Thyroid gland (tissue), 4 donors: ENCODE measurements at regions not wholly inside any gene's neighbourhood (a gene's known extent, or its start where the extent isn't known, plus 50 kb on each side); places are given as distances from the start of the nearest gene placed in this dataset.

Experiments used
- DNase-seq, 2 donors: peaks; one replicate each; pipeline ENCODE4 v3.0.0-alpha.2; 2019
- H3K27ac ChIP-seq, 3 donors: fragments of 200-600 bp; sonication (generic); 1 replicate in 2 of 3; 2 replicates in 1 of 3; pipeline ENCODE4 v1.5.1; 2016 to 2019; ENCODE audit warnings: mild to moderate bottlenecking in 1 of 3, moderate library complexity in 1 of 3
- H3K27me3 ChIP-seq: fragments of 200-600 bp; sonication (generic); one replicate; pipeline ENCODE4 v1.5.1; 2019
- H3K36me3 ChIP-seq, 2 donors: fragments of 200-600 bp; sonication (generic); one replicate each; pipeline ENCODE4 v1.5.1; 2016 to 2019
- H3K4me1 ChIP-seq, 2 donors: fragments of 200-600 bp; sonication (generic); one replicate each; pipeline ENCODE4 v1.5.1; 2017 to 2019
- H3K4me3 ChIP-seq, 3 donors: fragments of 200-600 bp; sonication (generic); replicated peaks in 1 of 3; 1 replicate in 2 of 3; 2 replicates in 1 of 3; pipeline ENCODE4 v1.5.1; 2016; ENCODE audit warnings: mild to moderate bottlenecking in 1 of 3
- H3K9me3 ChIP-seq: fragments of 200-600 bp; sonication (generic); one replicate; pipeline ENCODE4 v1.5.1; 2017
- CTCF ChIP-seq, 6 experiments: fragments of 200-600 bp in 3 of 6; fragments of 450-650 bp in 3 of 6; sonication (generic) in 3 of 6; IDR thresholded peaks; one replicate each; pipeline ENCODE4 v1.5.1; 2016 to 2019; ENCODE audit warnings: antibody characterized with exemption in 6 of 6, mild to moderate bottlenecking in 2 of 6, inconsistent platforms in 1 of 6, moderate library complexity in 1 of 6
- POLR2A ChIP-seq, 2 donors: fragments of 450-650 bp; IDR thresholded peaks; one replicate each; pipeline ENCODE4 v1.6.1; 2017; ENCODE audit warnings: antibody characterized with exemption in 2 of 2, mild to moderate bottlenecking in 2 of 2, moderate library complexity in 1 of 2
- WGBS, 2 donors: methylation state at CpG; one replicate each; pipeline ENCODE4 v1.1.5; 2017; 5-methylcytosine and 5-hydroxymethylcytosine counted together
- intact Hi-C: fragments of 100-400 bp; cut with DNase I; formaldehyde crosslinking; loops from one replicate; pipeline ENCODE4 v1.15.1; 2023

DNA sequence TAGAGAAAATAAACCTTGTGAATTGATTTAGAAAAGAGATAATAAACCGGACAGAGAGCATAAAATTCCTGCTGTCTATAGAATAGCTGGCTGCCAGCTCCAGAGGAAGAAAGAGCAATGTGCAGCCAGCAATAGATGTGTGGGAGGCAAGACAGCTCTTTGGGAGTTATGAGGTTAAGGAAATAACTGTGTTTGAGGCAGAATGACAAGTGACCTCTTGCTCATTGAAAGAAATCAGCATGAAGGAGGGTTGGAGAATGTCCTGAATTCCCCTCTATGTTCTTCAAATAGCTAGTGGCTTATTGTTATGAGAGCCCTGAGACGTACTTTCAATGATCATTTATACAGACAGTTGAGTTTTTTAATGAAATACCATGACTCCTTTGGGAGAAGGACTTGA, 1009.9 kb upstream of the NXPH2 start:
- intact Hi-C loops: no loop called here
- no peak for DNase-seq
- 31 to 32% methylated on average over 2 of the region's 2 CpGs for WGBS, 2 donors
- Histone ChIP-seq H3K4me1 (no peaks in the 10 kb centered on the region), H3K9me3 (no peaks in the 10 kb centered on the region), H3K36me3 (no peaks in the 10 kb centered on the region), H3K27ac (no peak overlapping the region), H3K27me3 (no peaks in the 10 kb centered on the region), H3K4me3 (no peak overlapping the region)
- TF ChIP-seq POLR2A (IDR thresholded peaks at IDR 0.05) (no peak), CTCF (IDR thresholded peaks at IDR 0.05) (no peak)

- no peaks in the 10 kb centered on the region for H3K4me1 ChIP-seq
- H3K36me3 ChIP-seq: no peaks in the 10 kb centered on the region
- TF ChIP-seq CTCF (IDR thresholded peaks at IDR 0.05) (no peak), POLR2A (IDR thresholded peaks at IDR 0.05) (no peak)
- no peak overlapping the region for H3K27ac ChIP-seq
- no peak for DNase-seq
- H3K4me3 ChIP-seq: no peak overlapping the region
- no peaks in the 10 kb centered on the region for H3K9me3 ChIP-seq
- no peaks in the 10 kb centered on the region for H3K27me3 ChIP-seq
- intact Hi-C loops: no loop called here
Observed at GRCh38 chr2:139778732-139779131, 998.5 kb upstream of the NXPH2 start.

DNA sequence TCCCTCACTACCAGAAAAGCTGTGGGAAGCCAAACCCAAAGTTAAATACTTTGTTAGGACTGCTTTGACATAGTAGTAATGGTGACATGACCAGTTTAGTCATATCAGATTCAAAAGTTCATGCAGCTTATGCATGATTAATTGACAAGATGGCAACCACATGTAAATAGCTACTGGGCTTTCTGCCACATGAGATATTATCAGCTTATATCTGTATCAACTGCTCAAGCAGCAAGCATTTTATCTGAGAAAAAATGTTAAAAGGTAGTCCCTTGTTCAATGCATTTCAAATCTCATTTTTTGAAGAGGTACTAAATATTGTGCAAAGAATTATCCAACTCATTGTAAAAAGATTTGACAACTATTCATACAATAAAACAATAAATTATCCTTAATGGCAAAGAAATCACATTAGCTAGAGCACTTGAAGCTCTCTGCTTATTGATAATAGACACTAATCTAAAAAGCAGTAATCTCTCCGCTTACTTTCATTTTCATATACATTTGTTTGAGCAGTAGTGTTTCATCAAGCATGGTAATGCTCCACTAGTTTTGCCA, 993.6 kb upstream of the NXPH2 start:
- 90 to 93% methylated on average over 1 of the region's 1 CpG for WGBS, 2 donors
- no peaks in the 10 kb centered on the region for H3K9me3 ChIP-seq
- TF ChIP-seq CTCF (IDR thresholded peaks at IDR 0.05) (no peak), POLR2A (IDR thresholded peaks at IDR 0.05) (no peak)
- no peaks in the 10 kb centered on the region for H3K27me3 ChIP-seq
- H3K4me1 ChIP-seq: no peaks in the 10 kb centered on the region
- no peak overlapping the region for H3K27ac ChIP-seq
- H3K36me3 ChIP-seq: no peaks in the 10 kb centered on the region
- H3K4me3 ChIP-seq: no peak overlapping the region
- intact Hi-C loops: no loop called here
- DNase-seq: no peak

DNA sequence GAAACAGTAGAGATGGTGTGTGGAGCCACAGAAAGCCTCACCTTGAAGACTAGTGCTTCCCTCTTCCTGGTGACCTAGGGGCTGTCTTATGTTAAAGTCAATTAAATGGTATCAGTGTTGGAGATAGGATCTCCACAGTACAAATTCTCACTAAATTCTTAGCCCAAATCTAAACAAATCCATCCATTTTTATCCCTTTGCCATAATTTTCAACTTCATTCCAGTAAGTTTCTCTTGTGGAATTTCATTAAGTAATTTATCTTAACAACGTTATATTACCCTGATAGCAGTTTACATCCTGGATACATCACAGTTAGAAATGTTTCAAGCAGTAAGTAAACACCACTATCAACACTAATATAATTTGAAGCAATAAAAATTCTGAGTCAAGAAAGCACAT, 989.4 kb upstream of the NXPH2 start:
- 84 to 85% methylated on average over 1 of the region's 1 CpG for WGBS, 2 donors
- no peak overlapping the region for H3K27ac ChIP-seq
- no peaks in the 10 kb centered on the region for H3K4me1 ChIP-seq
- TF ChIP-seq CTCF (IDR thresholded peaks at IDR 0.05) (no peak), POLR2A (IDR thresholded peaks at IDR 0.05) (no peak)
- no peaks in the 10 kb centered on the region for H3K9me3 ChIP-seq
- DNase-seq: no peak
- no peak overlapping the region for H3K4me3 ChIP-seq
- intact Hi-C loops: no loop called here
- no peaks in the 10 kb centered on the region for H3K27me3 ChIP-seq
- no peaks in the 10 kb centered on the region for H3K36me3 ChIP-seq

- no peak overlapping the region for H3K27ac ChIP-seq
- H3K4me1 ChIP-seq: no peaks in the 10 kb centered on the region
- intact Hi-C loops: no loop called here
- H3K36me3 ChIP-seq: no peaks in the 10 kb centered on the region
- no peak for TF ChIP-seq POLR2A (IDR thresholded peaks at IDR 0.05)
- no peak for TF ChIP-seq CTCF (IDR thresholded peaks at IDR 0.05)
- H3K4me3 ChIP-seq: no peak overlapping the region
- DNase-seq: no peak
- H3K9me3 ChIP-seq: no peaks in the 10 kb centered on the region
- no peaks in the 10 kb centered on the region for H3K27me3 ChIP-seq
Observed at GRCh38 chr2:139763705-139764104, 983.5 kb upstream of the NXPH2 start.
